HL-60 (cell line): ENCODE measurements at regions not wholly inside any gene's neighbourhood (a gene's known extent, or its start where the extent isn't known, plus 50 kb on each side); places are given as distances from the start of the nearest gene placed in this dataset.

ENCODE experiments used
- CTCF ChIP-seq: IDR thresholded peaks from one replicate; pipeline ENCODE4 v1.5.1; 2011; ENCODE audit warnings: low read length, control low read depth, inconsistent platforms; ENCODE audit not compliant: insufficient read depth
- GABPA ChIP-seq: IDR thresholded peaks from 2 replicates; pipeline ENCODE4 v1.6.1; 2012; ENCODE audit warnings: low read depth
- POLR2AphosphoS5 ChIP-seq: IDR thresholded peaks from 2 replicates; pipeline ENCODE4 v1.6.1; 2012; ENCODE audit warnings: low read depth
- REST ChIP-seq: IDR thresholded peaks from 2 replicates; pipeline ENCODE4 v1.6.1; 2012; ENCODE audit warnings: low read depth; ENCODE audit not compliant: insufficient replicate concordance
- SPI1 ChIP-seq: IDR thresholded peaks from 2 replicates; pipeline ENCODE4 v1.6.1; 2012; ENCODE audit warnings: low read depth, mild to moderate bottlenecking, borderline replicate concordance

- no peak for TF ChIP-seq CTCF
- no peak for TF ChIP-seq POLR2AphosphoS5
- TF ChIP-seq REST: no peak
- TF ChIP-seq GABPA: no peak
- no peak for TF ChIP-seq SPI1
Observed at GRCh38 chr20:59424976-59425375, 124.6 kb downstream of the EDN3 start.
